ENCODE measurements at regions not wholly inside any gene's neighbourhood (a gene's known extent, or its start where the extent isn't known, plus 50 kb on each side); places are given as distances from the start of the nearest gene placed in this dataset.

GRCh38 chr1:80506216-80506615 lies 1294.5 kb upstream of the ADGRL2 start:
- Histone ChIP-seq H3K9me3 (ENCODE audit: low read length) (no peaks in the 10 kb centered on the region), H3K36me3 (ENCODE audit: insufficient read depth, low read length) (no peaks in the 10 kb centered on the region), H3K27me3 (ENCODE audit: insufficient read depth, low read depth, low read length) (no peaks in the 10 kb centered on the region), H3F3A (ENCODE audit: insufficient read depth, low read length, poor library complexity, severe bottlenecking) (no peaks in the 10 kb centered on the region), H3K9ac (ENCODE audit: low read length) (no peak overlapping the region), H3K4me3 (ENCODE audit: low read length) (no peak overlapping the region), H4K20me1 (ENCODE audit: insufficient read depth) (no peaks in the 10 kb centered on the region), H3K79me2 (replicated peaks; ENCODE audit: insufficient read depth, low read length) (no peaks in the 10 kb centered on the region), H3K9me2 (ENCODE audit: insufficient read depth, low read length) (no peaks in the 10 kb centered on the region), H2AFZ (ENCODE audit: low read depth, low read length) (no peak overlapping the region), H3K4me2 (ENCODE audit: low read length) (no peak overlapping the region), H3K27ac (ENCODE audit: low read length) (no peak overlapping the region)
- no peak for TF ChIP-seq TAF1 (IDR thresholded peaks at IDR 0.05; ENCODE audit: low read depth)
- no peak for TF ChIP-seq SMC3 (conservative IDR thresholded peaks at IDR 0.05; ENCODE audit: poor library complexity)
- TF ChIP-seq EZH2 (IDR thresholded peaks at IDR 0.05; ENCODE audit: borderline replicate concordance, insufficient read depth, low read length, poor library complexity, severe bottlenecking) = no peak

GRCh38 chr1:80498673-80499072 lies 1302.1 kb upstream of the ADGRL2 start:
- no peaks in the 10 kb centered on the region for H3K9me3 ChIP-seq (ENCODE audit: low read length)
- no peaks in the 10 kb centered on the region for H3K27me3 ChIP-seq (ENCODE audit: insufficient read depth, low read depth, low read length)
- H2AFZ ChIP-seq (ENCODE audit: low read depth, low read length) = no peak overlapping the region
- no peak overlapping the region for H3K4me2 ChIP-seq (ENCODE audit: low read length)
- H3K36me3 ChIP-seq (ENCODE audit: insufficient read depth, low read length) = no peaks in the 10 kb centered on the region
- H4K20me1 ChIP-seq (ENCODE audit: insufficient read depth) = no peaks in the 10 kb centered on the region
- H3K4me3 ChIP-seq (ENCODE audit: low read length) = no peak overlapping the region
- H3F3A ChIP-seq (ENCODE audit: insufficient read depth, low read length, poor library complexity, severe bottlenecking) = no peaks in the 10 kb centered on the region
- H3K79me2 ChIP-seq (replicated peaks; ENCODE audit: insufficient read depth, low read length) = no peaks in the 10 kb centered on the region
- no peaks in the 10 kb centered on the region for H3K9me2 ChIP-seq (ENCODE audit: insufficient read depth, low read length)
- no peak overlapping the region for H3K27ac ChIP-seq (ENCODE audit: low read length)
- TF ChIP-seq EP300 (conservative IDR thresholded peaks at IDR 0.05; ENCODE audit: poor library complexity, severe bottlenecking) = no peak
- no peak for TF ChIP-seq SMC3 (conservative IDR thresholded peaks at IDR 0.05; ENCODE audit: poor library complexity)
- TF ChIP-seq RAD21 (conservative IDR thresholded peaks at IDR 0.05) = no peak
- TF ChIP-seq POLR2AphosphoS5 (IDR thresholded peaks at IDR 0.05) = no peak
- no peak for TF ChIP-seq EZH2 (IDR thresholded peaks at IDR 0.05; ENCODE audit: borderline replicate concordance, insufficient read depth, low read length, poor library complexity, severe bottlenecking)
- no peak for TF ChIP-seq TAF1 (IDR thresholded peaks at IDR 0.05; ENCODE audit: low read depth)
- TF ChIP-seq MXI1 (conservative IDR thresholded peaks at IDR 0.05; ENCODE audit: poor library complexity, severe bottlenecking) = no peak
- H3K9ac ChIP-seq (ENCODE audit: low read length) = no peak overlapping the region

- Histone ChIP-seq H3K4me2 (ENCODE audit: low read length) (no peak overlapping the region), H3K36me3 (ENCODE audit: insufficient read depth, low read length) (no peaks in the 10 kb centered on the region), H3K79me2 (replicated peaks; ENCODE audit: insufficient read depth, low read length) (no peaks in the 10 kb centered on the region), H3F3A (ENCODE audit: insufficient read depth, low read length, poor library complexity, severe bottlenecking) (no peaks in the 10 kb centered on the region), H3K9ac (ENCODE audit: low read length) (no peak overlapping the region), H3K27me3 (ENCODE audit: insufficient read depth, low read depth, low read length) (no peaks in the 10 kb centered on the region), H3K9me2 (ENCODE audit: insufficient read depth, low read length) (no peaks in the 10 kb centered on the region), H4K20me1 (ENCODE audit: insufficient read depth) (no peaks in the 10 kb centered on the region), H3K9me3 (ENCODE audit: low read length) (no peaks in the 10 kb centered on the region), H3K4me3 (ENCODE audit: low read length) (no peak overlapping the region), H2AFZ (ENCODE audit: low read depth, low read length) (no peak overlapping the region), H3K27ac (ENCODE audit: low read length) (no peak overlapping the region)
- no peak for TF ChIP-seq EP300 (conservative IDR thresholded peaks at IDR 0.05; ENCODE audit: poor library complexity, severe bottlenecking)
- no peak for TF ChIP-seq TAF1 (IDR thresholded peaks at IDR 0.05; ENCODE audit: low read depth)
- no peak for TF ChIP-seq RAD21 (conservative IDR thresholded peaks at IDR 0.05)
- TF ChIP-seq EZH2 (IDR thresholded peaks at IDR 0.05; ENCODE audit: borderline replicate concordance, insufficient read depth, low read length, poor library complexity, severe bottlenecking) = no peak
- TF ChIP-seq CTCF (IDR thresholded peaks at IDR 0.05; ENCODE audit: poor library complexity, severe bottlenecking) = no peak
- TF ChIP-seq REST (IDR thresholded peaks at IDR 0.05; ENCODE audit: borderline replicate concordance) = no peak
- no peak for TF ChIP-seq SMC3 (conservative IDR thresholded peaks at IDR 0.05; ENCODE audit: poor library complexity)
- TF ChIP-seq MXI1 (conservative IDR thresholded peaks at IDR 0.05; ENCODE audit: poor library complexity, severe bottlenecking) = no peak
- no peak for TF ChIP-seq POLR2AphosphoS5 (IDR thresholded peaks at IDR 0.05)
Observed at GRCh38 chr1:80495806-80496205, 1304.9 kb upstream of the ADGRL2 start.

Data from neural cell (in vitro differentiated cells).